Gastroesophageal sphincter (tissue), 4 donors: ENCODE measurements at regions not wholly inside any gene's neighbourhood (a gene's known extent, or its start where the extent isn't known, plus 50 kb on each side); places are given as distances from the start of the nearest gene placed in this dataset.
A peak's percentile ranks its signal among the peaks of the same experiment; 100 is the strongest.
"Not testable (repeated sequence)": the region's sequence is repeated elsewhere in the genome, so short reads cannot be mapped to it uniquely, and the experiment has no call there.

ENCODE experiments used
- ATAC-seq: fragments of 150-250 bp; one replicate; pipeline ENCODE4 v1.9.1; 2016; ENCODE audit warnings: mild to moderate bottlenecking, moderate library complexity
- H3K27ac ChIP-seq, 4 donors: fragments of 200-600 bp; sonication (generic) in 3 of 4; 1 replicate in 3 of 4; 2 replicates in 1 of 4; pipeline ENCODE4 v1.5.1; 2016 to 2019
- H3K27me3 ChIP-seq: fragments of 200-600 bp; sonication (generic); one replicate; pipeline ENCODE4 v1.5.1; 2019
- H3K36me3 ChIP-seq, 2 donors: fragments of 200-600 bp; sonication (generic); one replicate each; pipeline ENCODE4 v1.5.1; 2019; ENCODE audit warnings: control low read depth in 1 of 2
- H3K4me1 ChIP-seq, 3 donors: fragments of 200-600 bp; sonication (generic); 1 replicate in 2 of 3; 2 replicates in 1 of 3; pipeline ENCODE4 v1.5.1; 2016 to 2019; ENCODE audit warnings: control low read depth in 2 of 3
- H3K4me3 ChIP-seq, 2 donors: fragments of 200-600 bp; sonication (generic); one replicate each; pipeline ENCODE4 v1.5.1; 2019; ENCODE audit warnings: mild to moderate bottlenecking in 1 of 2, moderate library complexity in 1 of 2
- H3K9me3 ChIP-seq, 3 donors: fragments of 200-600 bp; sonication (generic); one replicate each; pipeline ENCODE4 v1.5.1; 2017 to 2019; ENCODE audit warnings: control low read depth in 2 of 3
- WGBS, 2 donors: methylation state at CpG; one replicate each; pipeline ENCODE4 v1.1.5; 2018; ENCODE audit warnings: low coverage in 1 of 2; 5-methylcytosine and 5-hydroxymethylcytosine counted together

GRCh38 chr9:67708109-67708508, 150.6 kb upstream of the ANKRD20A1 start:
- H3K9me3 ChIP-seq, ATAC-seq, H3K4me1 ChIP-seq, H3K4me3 ChIP-seq, H3K27me3 ChIP-seq, H3K36me3 ChIP-seq, H3K27ac ChIP-seq: not testable (repeated sequence)
- WGBS, 2 donors, result no CpG with 5 or more reads among the region's 2 CpGs

- H3K4me1 ChIP-seq, H3K9me3 ChIP-seq, H3K36me3 ChIP-seq, H3K27me3 ChIP-seq, ATAC-seq: not testable (repeated sequence)
- H3K4me3 ChIP-seq, result peak overlapping the region in 1 of 2 donors; percentile 34
- WGBS, 2 donors, result no CpG with 5 or more reads among the region's 32 CpGs
- H3K27ac ChIP-seq, result peak overlapping the region in 1 of 4 donors; percentile 60
Observed at GRCh38 chr9:67711429-67711828, 147.3 kb upstream of the ANKRD20A1 start.

DNA sequence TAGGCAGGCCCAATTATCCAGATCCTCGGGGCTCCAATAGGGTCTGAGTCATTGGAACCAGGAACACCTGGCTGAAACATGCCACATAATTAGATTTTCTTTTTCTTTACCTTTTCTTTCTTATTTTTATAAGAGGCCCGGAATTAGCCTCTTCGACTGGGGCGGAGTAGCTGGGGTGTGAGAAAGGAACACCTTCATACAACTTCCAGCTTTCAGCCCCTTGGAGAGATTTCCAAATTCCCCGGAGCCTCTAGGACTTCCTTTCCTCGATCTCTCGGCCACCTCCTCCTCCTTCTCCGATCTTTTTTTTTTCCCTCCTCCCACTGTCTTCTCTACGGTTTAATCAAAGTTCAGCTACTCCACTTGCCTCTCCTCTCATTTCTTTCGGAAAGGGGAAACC, 146.8 kb upstream of the ANKRD20A1 start:
- not testable (repeated sequence) for H3K4me1 ChIP-seq, H3K36me3 ChIP-seq, ATAC-seq, H3K27me3 ChIP-seq, H3K9me3 ChIP-seq
- Histone ChIP-seq H3K27ac (peak overlapping the region; percentile 70 to 77 (median 73)), H3K4me3 (peak overlapping the region in 1 of 2 donors; percentile 25)
- 51% methylated on average over 4 of the region's 10 CpGs; no CpG with 5 or more reads in 1 of the 2 donors for whole genome bisulfite sequencing, 2 donors

GRCh38 chr9:67712956-67713355, 145.8 kb upstream of the ANKRD20A1 start:
- H3K4me1 ChIP-seq, H3K27me3 ChIP-seq, H3K9me3 ChIP-seq, ATAC-seq, H3K36me3 ChIP-seq, H3K4me3 ChIP-seq: not testable (repeated sequence)
- peak overlapping the region in 2 of 4 donors; percentile 29 to 38 for H3K27ac ChIP-seq
- no CpG with 5 or more reads among the region's 9 CpGs for WGBS, 2 donors

DNA sequence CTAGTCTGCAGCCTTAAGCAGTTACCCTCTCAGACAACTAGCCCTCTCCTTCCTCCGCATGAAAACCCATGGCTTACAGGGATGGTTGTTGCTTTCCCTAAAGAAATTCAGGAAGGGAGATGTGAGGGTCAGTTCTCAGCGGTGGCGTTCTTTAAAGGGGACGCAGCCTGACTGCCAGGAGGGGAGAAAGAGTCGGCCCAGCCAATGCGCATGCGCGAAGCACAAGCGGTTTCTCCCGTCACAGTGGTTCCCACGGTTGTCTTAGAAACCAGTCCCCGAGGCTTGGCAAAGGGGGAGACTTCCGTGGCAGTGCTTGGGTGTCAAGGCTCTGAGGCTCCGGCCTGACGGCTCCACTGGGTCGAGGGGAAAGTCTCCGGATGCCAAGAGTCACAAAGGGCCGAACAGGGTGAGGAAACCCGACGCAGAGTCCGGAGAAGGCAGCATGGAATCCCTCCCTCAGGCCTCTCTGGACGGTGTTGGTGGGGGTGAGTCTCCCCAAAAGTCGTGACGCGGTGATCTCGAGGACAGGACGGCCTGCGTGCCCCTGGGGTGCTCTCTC, 140.8 kb upstream of the ANKRD20A1 start:
- H3K4me1 ChIP-seq, H3K9me3 ChIP-seq, H3K36me3 ChIP-seq, H3K27me3 ChIP-seq, ATAC-seq: not testable (repeated sequence)
- WGBS, 2 donors, result no CpG with 5 or more reads among the region's 28 CpGs
- Histone ChIP-seq H3K4me3 (peak overlapping the region in 1 of 2 donors; percentile 19), H3K27ac (peak overlapping the region in 3 of 4 donors; percentile 54 to 67 (median 64))

DNA sequence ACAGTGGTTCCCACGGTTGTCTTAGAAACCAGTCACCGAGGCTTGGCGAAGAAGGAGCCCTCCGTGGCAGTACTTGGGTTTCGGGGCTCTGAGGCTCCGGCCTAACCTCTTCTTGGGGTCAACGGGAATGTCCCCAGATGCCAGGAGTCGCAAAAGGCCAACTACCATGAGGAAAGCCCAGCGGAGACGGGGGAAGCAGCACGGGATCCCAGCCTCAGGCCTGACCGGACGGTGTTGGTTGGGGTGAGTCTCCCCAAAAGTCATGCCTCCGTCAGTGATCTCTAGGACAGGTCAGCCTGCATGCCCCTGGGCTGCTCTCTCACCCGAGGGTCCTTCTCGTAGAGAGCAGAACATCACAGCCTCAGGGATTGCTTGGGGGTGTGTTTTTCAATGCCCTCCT, 138.2 kb upstream of the ANKRD20A1 start:
- H3K4me3 ChIP-seq, H3K36me3 ChIP-seq, ATAC-seq, H3K27me3 ChIP-seq, H3K4me1 ChIP-seq, H3K9me3 ChIP-seq: not testable (repeated sequence)
- WGBS, 2 donors, result no CpG with 5 or more reads among the region's 16 CpGs
- H3K27ac ChIP-seq, result peak overlapping the region in 1 of 4 donors; percentile 38

DNA sequence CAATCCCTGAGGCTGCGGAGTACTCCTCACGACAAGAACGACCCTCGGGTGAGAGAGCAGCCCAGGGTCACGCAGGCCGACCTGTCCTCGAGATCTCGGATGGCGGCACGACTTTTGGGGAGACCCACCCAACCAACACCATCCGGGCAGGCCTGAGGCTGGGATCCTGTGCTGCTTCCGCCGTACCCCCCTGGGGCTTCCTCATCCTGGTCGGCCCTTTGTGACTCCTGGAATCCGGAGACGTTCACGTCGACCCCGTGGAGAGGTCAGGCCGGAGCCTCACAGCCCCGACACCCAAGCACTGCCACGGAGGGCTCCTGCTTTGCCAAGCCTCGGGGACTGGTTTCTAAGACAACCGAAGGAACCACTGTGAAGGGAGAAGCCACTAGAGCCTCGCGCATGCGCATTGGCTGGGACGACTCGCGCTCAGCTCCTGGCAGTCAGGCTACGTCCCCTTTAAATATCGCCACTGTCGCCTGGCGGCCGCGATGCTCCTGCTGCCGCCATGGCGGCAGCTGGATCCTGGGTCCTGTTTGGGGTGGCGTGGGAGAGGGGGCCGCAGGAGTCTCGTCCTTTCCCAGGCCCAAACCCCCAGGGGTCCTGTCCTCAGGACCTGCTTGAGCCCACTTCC, 136.2 kb upstream of the ANKRD20A1 start:
- not testable (repeated sequence) for H3K4me3 ChIP-seq, H3K27ac ChIP-seq, H3K36me3 ChIP-seq, H3K9me3 ChIP-seq, H3K4me1 ChIP-seq, H3K27me3 ChIP-seq
- WGBS, 2 donors, result no CpG with 5 or more reads among the region's 41 CpGs
- peak; percentile 94 for ATAC-seq

GRCh38 chr9:67723185-67723584, 135.5 kb upstream of the ANKRD20A1 start:
- H3K27me3 ChIP-seq, ATAC-seq, H3K9me3 ChIP-seq, H3K4me1 ChIP-seq, H3K36me3 ChIP-seq: not testable (repeated sequence)
- WGBS, 2 donors, result no CpG with 5 or more reads among the region's 15 CpGs
- peak overlapping the region in 3 of 4 donors; percentile 63 to 74 (median 66) for H3K27ac ChIP-seq
- H3K4me3 ChIP-seq, result peak overlapping the region; percentile 44 to 53

DNA sequence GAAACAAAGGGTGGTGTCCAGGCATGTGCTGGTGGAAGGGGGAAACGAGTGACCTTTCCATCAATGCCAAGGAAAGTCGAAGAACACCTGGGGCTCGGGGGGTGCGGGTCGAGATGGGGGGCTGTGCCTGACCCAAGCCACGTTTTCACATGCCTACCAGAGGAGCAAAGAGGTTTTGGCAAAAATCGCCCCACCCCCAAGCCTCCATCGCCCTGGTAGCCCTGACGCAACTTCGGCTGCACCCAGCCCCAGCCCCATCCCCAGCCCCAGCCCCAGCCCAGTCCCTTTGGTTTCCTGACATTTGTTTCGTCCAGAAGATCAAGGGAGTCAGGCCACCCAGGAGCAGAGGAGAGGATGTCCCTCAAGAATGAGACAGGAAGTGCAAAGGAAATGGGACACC, 133.8 kb upstream of the ANKRD20A1 start:
- not testable (repeated sequence) for H3K36me3 ChIP-seq, H3K4me1 ChIP-seq, H3K27me3 ChIP-seq, H3K9me3 ChIP-seq, ATAC-seq
- peak overlapping the region in 1 of 4 donors; percentile 57 for H3K27ac ChIP-seq
- no CpG with 5 or more reads among the region's 11 CpGs for WGBS, 2 donors
- peak overlapping the region; percentile 2 to 43 for H3K4me3 ChIP-seq

GRCh38 chr9:67726213-67726988, 132.3 kb upstream of the ANKRD20A1 start:
- H3K27ac ChIP-seq, result peak overlapping the region in 3 of 4 donors; percentile 62 to 74 (median 69)
- H3K4me1 ChIP-seq, H3K27me3 ChIP-seq, H3K36me3 ChIP-seq, H3K9me3 ChIP-seq: not testable (repeated sequence)
- ATAC-seq, result peak; percentile 82
- peak overlapping the region; percentile 41 to 47 for H3K4me3 ChIP-seq
- WGBS, 2 donors, result no CpG with 5 or more reads among the region's 58 CpGs

DNA sequence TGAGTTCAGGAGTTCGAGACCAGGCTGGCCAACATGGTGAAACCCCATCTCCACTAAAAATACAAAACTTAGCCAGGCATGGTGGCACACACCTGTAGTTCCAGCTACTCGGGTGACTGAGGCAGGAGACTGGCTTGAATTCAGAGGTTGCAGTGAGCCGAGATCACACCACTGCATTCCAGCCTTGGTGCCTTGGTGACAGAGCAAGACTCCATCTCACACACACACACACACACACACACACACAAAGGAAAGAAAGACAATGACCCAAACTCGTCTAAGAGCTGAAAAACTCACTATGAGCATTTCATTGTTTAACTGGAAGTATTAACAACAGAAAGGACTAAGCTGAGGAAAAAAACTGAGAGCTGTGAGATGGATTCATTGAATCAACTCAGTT, 95.6 kb upstream of the ANKRD20A1 start:
- H3K27me3 ChIP-seq, H3K4me3 ChIP-seq, H3K36me3 ChIP-seq, ATAC-seq, H3K4me1 ChIP-seq, H3K9me3 ChIP-seq, H3K27ac ChIP-seq: not testable (repeated sequence)
- WGBS, 2 donors, result 60% methylated on average over 1 of the region's 4 CpGs; no CpG with 5 or more reads in 1 of the 2 donors

DNA sequence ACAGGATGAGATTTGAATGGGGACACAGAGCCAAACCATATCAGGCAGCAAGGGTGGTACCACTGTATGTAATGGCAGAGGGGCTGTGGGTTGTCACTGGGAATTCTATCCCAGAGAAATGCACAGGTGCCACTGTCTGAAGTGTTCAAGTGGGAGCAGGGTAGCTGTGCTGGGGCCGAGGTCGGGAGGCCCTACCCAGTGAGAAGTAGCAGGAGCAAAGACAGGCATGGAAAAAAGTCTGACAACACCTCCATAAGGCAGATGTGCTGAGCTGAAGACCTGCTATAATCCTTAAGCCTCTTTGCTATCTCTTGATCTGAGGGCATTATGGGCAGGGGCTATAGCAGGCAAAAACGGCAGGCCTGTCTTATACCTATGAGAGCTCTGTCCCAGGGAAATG, 86.9 kb upstream of the ANKRD20A1 start:
- H3K27ac ChIP-seq, H3K9me3 ChIP-seq, H3K4me3 ChIP-seq, H3K4me1 ChIP-seq, H3K27me3 ChIP-seq, H3K36me3 ChIP-seq: not testable (repeated sequence)
- WGBS, 2 donors, result no CpG with 5 or more reads among the region's 3 CpGs
- peak; percentile 58 for ATAC-seq

- WGBS, 2 donors, result 77 to 84% methylated on average over 3 to 5 of the region's 7 CpGs
- not testable (repeated sequence) for H3K36me3 ChIP-seq, H3K27me3 ChIP-seq, H3K4me3 ChIP-seq, ATAC-seq, H3K27ac ChIP-seq, H3K4me1 ChIP-seq, H3K9me3 ChIP-seq
Observed at GRCh38 chr9:67800170-67800569, 58.6 kb upstream of the ANKRD20A1 start.
